Type B pancreatic cell (in vitro differentiated cells): ENCODE measurements at regions not wholly inside any gene's neighbourhood (a gene's known extent, or its start where the extent isn't known, plus 50 kb on each side); places are given as distances from the start of the nearest gene placed in this dataset.

Experiments
- DNase-seq: peaks from one replicate; pipeline ENCODE4 v3.0.0; 2021; ENCODE audit warnings: mixed read lengths; ENCODE audit not compliant: unreplicated experiment; ENCODE audit errors: extremely low spot score
- H3K27ac Mint-ChIP-seq: 2 replicates; pipeline ENCODE4 v1.8.0; 2021; ENCODE audit warnings: mild to moderate bottlenecking, mixed read lengths
- H3K27me3 Mint-ChIP-seq: 2 replicates; pipeline ENCODE4 v1.8.0; 2021; ENCODE audit warnings: mixed read lengths
- H3K36me3 Mint-ChIP-seq: 2 replicates; pipeline ENCODE4 v1.8.0; 2021; ENCODE audit warnings: mixed read lengths
- H3K4me1 Mint-ChIP-seq: one replicate; pipeline ENCODE4 v1.8.0; 2021; ENCODE audit warnings: mixed read lengths; ENCODE audit not compliant: unreplicated experiment
- H3K4me3 Mint-ChIP-seq: 2 replicates; pipeline ENCODE4 v1.8.0; 2021; ENCODE audit warnings: mild to moderate bottlenecking, mixed read lengths
- H3K9me3 Mint-ChIP-seq: 2 replicates; pipeline ENCODE4 v1.8.0; 2021; ENCODE audit warnings: mixed read lengths
- CTCF ChIP-seq: fragments of 200-600 bp; sonication (generic); conservative IDR thresholded peaks from 2 replicates; pipeline ENCODE4 v1.5.0; 2021; ENCODE audit warnings: antibody characterized with exemption, mild to moderate bottlenecking

GRCh38 chr10:121308020-121308419 lies 290.2 kb downstream of the FGFR2 start:
- TF ChIP-seq CTCF = no peak
- peaks cover 3% of the 10 kb centered on the region for H3K27me3 Mint-ChIP-seq

GRCh38 chr10:121309164-121309563 lies 289.1 kb downstream of the FGFR2 start:
- Mint-ChIP-seq H3K9me3 (peaks cover 21% of the 10 kb centered on the region), H3K27me3 (peaks cover 3% of the 10 kb centered on the region), H3K36me3 (peaks cover 6% of the 10 kb centered on the region), H3K4me1 (peaks cover 45% of the 10 kb centered on the region), H3K27ac (no peak overlapping the region), H3K4me3 (no peak overlapping the region)
- TF ChIP-seq CTCF = no peak
- DNase-seq = no peak

More at GRCh38 chr10:121308020-121308419, 290.2 kb downstream of the FGFR2 start:
- DNase-seq = no peak
- no peak overlapping the region for H3K27ac Mint-ChIP-seq
- peaks cover 21% of the 10 kb centered on the region for H3K9me3 Mint-ChIP-seq
- no peak overlapping the region for H3K4me3 Mint-ChIP-seq
- H3K4me1 Mint-ChIP-seq = peaks cover 34% of the 10 kb centered on the region
- H3K36me3 Mint-ChIP-seq = peaks cover 6% of the 10 kb centered on the region

- Mint-ChIP-seq H3K9me3 (peaks cover 21% of the 10 kb centered on the region), H3K4me3 (no peak overlapping the region)
Observed at GRCh38 chr10:121310151-121310711, 288.0 kb downstream of the FGFR2 start.

GRCh38 chr10:121311812-121312443 lies 286.3 kb downstream of the FGFR2 start:
- H3K27ac Mint-ChIP-seq = no peak overlapping the region
- DNase-seq = no peak
- peaks cover 21% of the 10 kb centered on the region for H3K9me3 Mint-ChIP-seq

More at GRCh38 chr10:121310151-121310711, 288.0 kb downstream of the FGFR2 start:
- no peak for TF ChIP-seq CTCF
- Mint-ChIP-seq H3K27ac (no peak overlapping the region), H3K36me3 (peaks cover 6% of the 10 kb centered on the region), H3K4me1 (peaks cover 45% of the 10 kb centered on the region), H3K27me3 (peaks cover 3% of the 10 kb centered on the region)
- DNase-seq = no peak

GRCh38 chr10:121312587-121312986 lies 285.7 kb downstream of the FGFR2 start:
- no peak for DNase-seq
- no peak for TF ChIP-seq CTCF
- Mint-ChIP-seq H3K4me3 (peak overlapping the region; percentile 28), H3K27me3 (peaks cover 3% of the 10 kb centered on the region), H3K9me3 (peaks cover 22% of the 10 kb centered on the region), H3K36me3 (peaks cover 6% of the 10 kb centered on the region), H3K27ac (peak overlapping the region; percentile 48), H3K4me1 (peaks cover 51% of the 10 kb centered on the region)

More at GRCh38 chr10:121311812-121312443, 286.3 kb downstream of the FGFR2 start:
- Mint-ChIP-seq H3K4me1 (peaks cover 51% of the 10 kb centered on the region), H3K27me3 (peaks cover 3% of the 10 kb centered on the region), H3K36me3 (peaks cover 6% of the 10 kb centered on the region), H3K4me3 (no peak overlapping the region)
- TF ChIP-seq CTCF = no peak
